H1 (cell line): ENCODE measurements at regions not wholly inside any gene's neighbourhood (a gene's known extent, or its start where the extent isn't known, plus 50 kb on each side); places are given as distances from the start of the nearest gene placed in this dataset.

Experiments used
- CTCF ChIA-PET: fragments of 300-600 bp; sonication (Branson Sonifier 250); formaldehyde crosslinking; loops from one replicate; lab custom pipeline; 2021; ENCODE audit not compliant: partially characterized antibody; lab: Charles Lee
- POLR2A ChIA-PET: fragments of 300-600 bp; sonication (Branson Sonifier 250); formaldehyde crosslinking; loops from one replicate; lab custom pipeline; 2021; ENCODE audit warnings: inconsistent platforms; ENCODE audit not compliant: partially characterized antibody; lab: Charles Lee
- DNase-seq, 2 experiments: peaks; one replicate each; pipeline versions ENCODE4 v3.0.0 to v3.0.0-alpha.2; 2010 to 2022; ENCODE audit warnings: low spot score in 2 of 2, low read depth in 1 of 2, mixed read lengths in 1 of 2
- FAIRE-seq: peaks from 2 replicates; lab custom pipeline; 2011; peaks lifted over from hg19 to GRCh38; lab: Jason Lieb, UNC
- H2AFZ ChIP-seq: 2 replicates; pipeline ENCODE4 v1.8.1; 2012; ENCODE audit warnings: low read length, inconsistent platforms
- H2AK5ac ChIP-seq: 2 replicates; pipeline ENCODE4 v1.6.1; 2013; ENCODE audit warnings: low read depth, low read length
- H2BK120ac ChIP-seq: replicated peaks from 2 replicates; pipeline ENCODE3; 2013; ENCODE audit warnings: low read depth, low read length, inconsistent platforms
- H2BK12ac ChIP-seq: 2 replicates; pipeline ENCODE4 v1.6.1; 2013; ENCODE audit warnings: low read depth, low read length
- H2BK15ac ChIP-seq: 2 replicates; pipeline ENCODE4 v1.6.1; 2013; ENCODE audit warnings: low read length
- H2BK20ac ChIP-seq: 2 replicates; pipeline ENCODE4 v1.6.1; 2013; ENCODE audit warnings: low read length
- H2BK5ac ChIP-seq: 2 replicates; pipeline ENCODE4 v1.6.1; 2013; ENCODE audit warnings: low read depth, low read length
- H3K14ac ChIP-seq: 2 replicates; pipeline ENCODE4 v1.6.1; 2013; ENCODE audit warnings: inconsistent platforms; ENCODE audit not compliant: insufficient read length
- H3K18ac ChIP-seq: 2 replicates; pipeline ENCODE4 v1.6.1; 2013; ENCODE audit warnings: low read length; ENCODE audit errors: extremely low read depth
- H3K23ac ChIP-seq: 2 replicates; pipeline ENCODE4 v1.6.1; 2013; ENCODE audit warnings: inconsistent platforms; ENCODE audit not compliant: insufficient read length
- H3K23me2 ChIP-seq: 2 replicates; pipeline ENCODE4 v1.6.1; 2013; ENCODE audit warnings: low read depth, low read length
- H3K27ac ChIP-seq: 2 replicates; pipeline ENCODE4 v1.6.1; 2011; ENCODE audit warnings: low read depth, low read length, inconsistent platforms
- H3K27me3 ChIP-seq, 4 experiments: replicated peaks in 1 of 4; 1 replicate in 1 of 4; 2 replicates in 3 of 4; pipeline versions ENCODE4 v1.6.1 to v1.8.1; 2011 to 2013; ENCODE audit warnings: low read length in 3 of 4, mild to moderate bottlenecking in 3 of 4, inconsistent platforms in 2 of 4, mixed read lengths in 2 of 4, moderate library complexity in 1 of 4; ENCODE audit not compliant: control insufficient read depth in 3 of 4, insufficient read depth in 3 of 4; ENCODE audit errors: extremely low read depth in 1 of 4
- H3K36me3 ChIP-seq, 4 experiments: 2 replicates each; pipeline versions ENCODE4 v1.6.1 to v1.8.1; 2011 to 2013; ENCODE audit warnings: mild to moderate bottlenecking in 4 of 4, low read length in 3 of 4, moderate library complexity in 2 of 4, control low read depth in 1 of 4, inconsistent platforms in 1 of 4; ENCODE audit not compliant: insufficient read depth in 4 of 4, control insufficient read depth in 2 of 4
- H3K4ac ChIP-seq: replicated peaks from 2 replicates; pipeline ENCODE3; 2013; ENCODE audit warnings: low read length, low read depth, mixed read lengths, inconsistent platforms; ENCODE audit not compliant: insufficient read length
- H3K4me1 ChIP-seq, 4 experiments: replicated peaks in 1 of 4; 1 replicate in 1 of 4; 2 replicates in 3 of 4; pipeline versions ENCODE4 v1.6.1 to v1.8.1; 2011 to 2013; ENCODE audit warnings: low read length in 3 of 4, inconsistent platforms in 2 of 4, mixed read lengths in 1 of 4; ENCODE audit not compliant: insufficient read depth in 4 of 4, control insufficient read depth in 3 of 4
- H3K4me2 ChIP-seq, 2 experiments: 2 replicates each; pipeline versions ENCODE4 v1.6.1 to v1.8.1; 2011 to 2013; ENCODE audit warnings: low read depth in 2 of 2, low read length in 2 of 2, control low read depth in 1 of 2, inconsistent platforms in 1 of 2, mild to moderate bottlenecking in 1 of 2; ENCODE audit not compliant: insufficient read depth in 1 of 2
- H3K4me3 ChIP-seq, 4 experiments: fragments of 200-600, 300-600 bp in 1 of 4; sonication (generic), shearing (Covaris generic), sonication (Bioruptor Twin) in 1 of 4; 2 replicates each; pipeline versions ENCODE4 v1.5.1 to v1.8.1; 2011 to 2016; ENCODE audit warnings: low read length in 4 of 4, low read depth in 3 of 4, control low read depth in 2 of 4, inconsistent platforms in 2 of 4, mild to moderate bottlenecking in 2 of 4, mixed read lengths in 1 of 4, moderate library complexity in 1 of 4; ENCODE audit not compliant: insufficient read depth in 2 of 4; ENCODE audit errors: extremely low read depth in 1 of 4
- H3K56ac ChIP-seq: replicated peaks from 2 replicates; pipeline ENCODE3; 2013; ENCODE audit warnings: low read depth, mild to moderate bottlenecking, mixed read lengths, low read length, inconsistent platforms; ENCODE audit not compliant: insufficient read length
- H3K79me1 ChIP-seq: 2 replicates; pipeline ENCODE4 v1.6.1; 2013; ENCODE audit warnings: low read depth, low read length, control low read depth
- H3K79me2 ChIP-seq, 2 experiments: 2 replicates each; pipeline versions ENCODE4 v1.6.1 to v1.8.1; 2012 to 2013; ENCODE audit warnings: low read length in 2 of 2, mild to moderate bottlenecking in 2 of 2, inconsistent platforms in 1 of 2; ENCODE audit not compliant: insufficient read depth in 2 of 2, control insufficient read depth in 1 of 2
- H3K9ac ChIP-seq, 4 experiments: replicated peaks in 1 of 4; 1 replicate in 1 of 4; 2 replicates in 3 of 4; pipeline versions ENCODE4 v1.6.1 to v1.8.1; 2011 to 2013; ENCODE audit warnings: low read depth in 3 of 4, low read length in 3 of 4, control low read depth in 2 of 4, mild to moderate bottlenecking in 2 of 4, moderate library complexity in 2 of 4, inconsistent platforms in 1 of 4; ENCODE audit errors: extremely low read depth in 1 of 4
- H3K9me3 ChIP-seq, 2 experiments: 2 replicates each; pipeline versions ENCODE4 v1.6.1 to v1.8.1; 2012 to 2013; ENCODE audit warnings: mild to moderate bottlenecking in 2 of 2, moderate library complexity in 2 of 2, control low read depth in 1 of 2, inconsistent platforms in 1 of 2, low read depth in 1 of 2, low read length in 1 of 2, mixed read lengths in 1 of 2; ENCODE audit not compliant: insufficient read depth in 2 of 2
- H4K20me1 ChIP-seq, 2 experiments: replicated peaks in 1 of 2; 2 replicates each; pipeline versions ENCODE3 to v1.8.1; 2011 to 2013; ENCODE audit warnings: inconsistent platforms in 2 of 2, low read length in 2 of 2, mild to moderate bottlenecking in 1 of 2; ENCODE audit not compliant: insufficient read depth in 2 of 2, control insufficient read depth in 1 of 2
- H4K5ac ChIP-seq: 2 replicates; pipeline ENCODE4 v1.6.1; 2013; ENCODE audit warnings: low read length, low read depth, mixed read lengths, inconsistent platforms; ENCODE audit not compliant: insufficient read length
- H4K8ac ChIP-seq: 2 replicates; pipeline ENCODE4 v1.8.0; 2013; ENCODE audit warnings: mild to moderate bottlenecking, moderate library complexity, low read length, inconsistent platforms; ENCODE audit not compliant: insufficient read depth; ENCODE audit errors: extremely low read depth
- H4K91ac ChIP-seq: replicated peaks from 2 replicates; pipeline ENCODE3; 2013; ENCODE audit warnings: low read length, mixed read lengths, inconsistent platforms; ENCODE audit not compliant: insufficient read length
- ASH2L ChIP-seq: fragments of 200-600, 300-600 bp; sonication (generic); IDR thresholded peaks from one replicate; pipeline ENCODE4 v1.7.1; 2017; ENCODE audit warnings: low read length
- CEBPB ChIP-seq: IDR thresholded peaks from 2 replicates; pipeline ENCODE4 v1.6.1; 2012; ENCODE audit warnings: low read depth, low read length
- CTCF ChIP-seq, 3 experiments: IDR thresholded peaks; 1 replicate in 2 of 3; 2 replicates in 1 of 3; pipeline versions ENCODE4 v1.5.1 to v1.6.1; 2011; ENCODE audit warnings: low read length in 3 of 3, mild to moderate bottlenecking in 3 of 3, inconsistent platforms in 2 of 3, low read depth in 1 of 3, moderate library complexity in 1 of 3; ENCODE audit not compliant: insufficient read depth in 1 of 3; ENCODE audit errors: control extremely low read depth in 1 of 3
- FOSL1 ChIP-seq: IDR thresholded peaks from 2 replicates; pipeline ENCODE4 v1.6.1; 2011; ENCODE audit warnings: mild to moderate bottlenecking, low read depth, low read length, moderate library complexity; ENCODE audit not compliant: insufficient read depth
- RAD21 ChIP-seq, 2 experiments: IDR thresholded peaks in 1 of 2; conservative IDR thresholded peaks in 1 of 2; 2 replicates each; pipeline ENCODE4 v1.6.1; 2011; ENCODE audit warnings: low read depth in 2 of 2, low read length in 2 of 2, improper control_type of control experiment in 1 of 2, inconsistent platforms in 1 of 2, mild to moderate bottlenecking in 1 of 2, moderate library complexity in 1 of 2
- TEAD4 ChIP-seq: IDR thresholded peaks from 2 replicates; pipeline ENCODE4 v1.6.1; 2012; ENCODE audit warnings: low read depth, low read length, inconsistent platforms, mixed read lengths
- WGBS, 2 experiments: shearing (Covaris generic) in 1 of 2; methylation state at CpG; one replicate each; pipeline versions ENCODE4 v1.1.6 to v1.1.7; 2013 to 2015; ENCODE audit warnings: low lambda C conversion rate in 2 of 2, mixed read lengths in 2 of 2, inconsistent platforms in 1 of 2, low coverage in 1 of 2, missing lambda C conversion rate in 1 of 2; ENCODE audit not compliant: insufficient replicate concordance in 2 of 2, insufficient coverage in 1 of 2, insufficient read length in 1 of 2; ENCODE audit errors: extremely low coverage in 1 of 2, missing lambda C conversion rate in 1 of 2; 5-methylcytosine and 5-hydroxymethylcytosine counted together

- H3K4me1 ChIP-seq = peaks cover 0 to 6% (median 1%) of the 10 kb centered on the region in 4 experiments; a peak in 3 of 7 replicates
- no peaks in the 10 kb centered on the region for H3K27me3 ChIP-seq
- DNase-seq (peak in 1 of 2 experiments; percentile 59), FAIRE-seq (peak; percentile 65)
- H2BK20ac ChIP-seq = no peak overlapping the region
- no peak overlapping the region for H3K18ac ChIP-seq
- ChIA-PET CTCF (interaction anchor here (0.5 to 5.5 kb wide), 62 partner anchors 7 to 1417 kb away, joined by 3 to 67 read pairs (median 4); partner anchors contain the start of gene TENM2), POLR2A (no interaction called here)
- H3K56ac ChIP-seq = no peak overlapping the region
- H4K8ac ChIP-seq = no peak overlapping the region
- H3K79me2 ChIP-seq = no peaks in the 10 kb centered on the region
- no peaks in the 10 kb centered on the region for H3K36me3 ChIP-seq
- no peaks in the 10 kb centered on the region for H3K9me3 ChIP-seq
- no peak overlapping the region for H2BK120ac ChIP-seq
- no peak overlapping the region for H2AK5ac ChIP-seq
- no peak overlapping the region for H3K4me3 ChIP-seq
- no peak overlapping the region for H3K4me2 ChIP-seq
- no peak overlapping the region for H2BK5ac ChIP-seq
- peak; percentile 34 for TF ChIP-seq ASH2L
- TF ChIP-seq FOSL1 = no peak
- TF ChIP-seq CTCF (IDR thresholded peaks at IDR 0.05; ENCODE audit: control extremely low read depth in 1 of 3, insufficient read depth in 1 of 3, low read depth in 1 of 3, low read length in 3 of 3) = peak in 2 of 3 experiments; percentile 50 to 63; a peak in 3 of 4 replicates
- 0 out of 2 replicates have a peak, but pooled peaks have one; percentile 37 for TF ChIP-seq TEAD4
- TF ChIP-seq CEBPB = no peak
- peak; percentile 50 to 54; a peak in 3 of 4 replicates for TF ChIP-seq RAD21 (IDR thresholded peaks at IDR 0.05 in 1 of 2, conservative IDR thresholded peaks at IDR 0.05 in 1 of 2; ENCODE audit: low read depth in 2 of 2, low read length in 2 of 2)
- peak overlapping the region; percentile 90 for H2AFZ ChIP-seq
- no peak overlapping the region for H3K4ac ChIP-seq
- H3K23ac ChIP-seq = no peak overlapping the region
- H4K5ac ChIP-seq = no peak overlapping the region
- no peaks in the 10 kb centered on the region for H3K23me2 ChIP-seq
- no peak overlapping the region for H2BK15ac ChIP-seq
- no peak overlapping the region for H3K27ac ChIP-seq
- 73% methylated on average over 8 of the region's 8 CpGs; no CpG with 5 or more reads in 1 of the 2 experiments for WGBS, 2 experiments
- H4K20me1 ChIP-seq = no peaks in the 10 kb centered on the region
- no peaks in the 10 kb centered on the region for H3K79me1 ChIP-seq
- no peak overlapping the region for H3K14ac ChIP-seq
- H3K9ac ChIP-seq = no peak overlapping the region
- no peak overlapping the region for H4K91ac ChIP-seq
- H2BK12ac ChIP-seq = no peak overlapping the region
These were observed 1240.7 kb upstream of the WWC1 start for GRCh38 chr5:167050568-167051401.
